ENCODE measurements at regions not wholly inside any gene's neighbourhood (a gene's known extent, or its start where the extent isn't known, plus 50 kb on each side); places are given as distances from the start of the nearest gene placed in this dataset.

DNA sequence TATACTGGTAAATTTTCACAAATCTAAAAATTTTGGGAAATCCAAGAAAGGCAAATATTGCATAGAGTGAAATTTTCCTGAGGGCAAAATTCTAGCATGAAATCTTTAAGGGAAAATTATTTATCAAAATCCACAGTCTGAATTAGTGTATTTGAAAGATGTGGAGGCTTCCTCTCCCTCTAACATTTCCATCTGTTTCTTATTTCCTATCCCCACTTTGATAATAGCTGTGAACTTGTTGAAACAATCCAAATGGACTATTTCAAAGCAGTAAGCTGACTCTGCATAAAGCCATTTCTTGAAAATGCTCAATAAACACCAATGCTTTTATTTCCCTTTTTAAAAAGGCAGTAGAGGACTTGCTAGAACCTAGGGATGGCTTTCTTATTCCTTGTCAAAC lies 107.3 kb upstream of the PABPC4L start:
- TF ChIP-seq, protein P1, sequence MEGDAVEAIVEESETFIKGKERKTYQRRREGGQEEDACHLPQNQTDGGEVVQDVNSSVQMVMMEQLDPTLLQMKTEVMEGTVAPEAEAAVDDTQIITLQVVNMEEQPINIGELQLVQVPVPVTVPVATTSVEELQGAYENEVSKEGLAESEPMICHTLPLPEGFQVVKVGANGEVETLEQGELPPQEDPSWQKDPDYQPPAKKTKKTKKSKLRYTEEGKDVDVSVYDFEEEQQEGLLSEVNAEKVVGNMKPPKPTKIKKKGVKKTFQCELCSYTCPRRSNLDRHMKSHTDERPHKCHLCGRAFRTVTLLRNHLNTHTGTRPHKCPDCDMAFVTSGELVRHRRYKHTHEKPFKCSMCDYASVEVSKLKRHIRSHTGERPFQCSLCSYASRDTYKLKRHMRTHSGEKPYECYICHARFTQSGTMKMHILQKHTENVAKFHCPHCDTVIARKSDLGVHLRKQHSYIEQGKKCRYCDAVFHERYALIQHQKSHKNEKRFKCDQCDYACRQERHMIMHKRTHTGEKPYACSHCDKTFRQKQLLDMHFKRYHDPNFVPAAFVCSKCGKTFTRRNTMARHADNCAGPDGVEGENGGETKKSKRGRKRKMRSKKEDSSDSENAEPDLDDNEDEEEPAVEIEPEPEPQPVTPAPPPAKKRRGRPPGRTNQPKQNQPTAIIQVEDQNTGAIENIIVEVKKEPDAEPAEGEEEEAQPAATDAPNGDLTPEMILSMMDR (IDR thresholded peaks at IDR 0.05), result no peak
- TF ChIP-seq POLR2AphosphoS5 (IDR thresholded peaks at IDR 0.05), result no peak

Data from suprapubic skin (tissue), 3 donors.